Panc1 (cell line): ENCODE measurements at regions not wholly inside any gene's neighbourhood (a gene's known extent, or its start where the extent isn't known, plus 50 kb on each side); places are given as distances from the start of the nearest gene placed in this dataset.

ENCODE experiments used
- ATAC-seq: fragments of 200-7000 bp; cut with Tn5 transposase; 2 replicates; pipeline ENCODE4 v1.9.1; 2020; ENCODE audit warnings: mild to moderate bottlenecking, moderate library complexity
- BruUV-seq: library from RNA; stranded (reverse); fragments of 400-500 nt; replicated peaks from 2 replicates; lab custom pipeline; 2021; lab: Mats Ljungman, UMichigan
- CTCF ChIA-PET: fragments of 300-600 bp; sonication (Branson Sonifier 250); formaldehyde crosslinking; loops from one replicate; lab custom pipeline; 2022; ENCODE audit warnings: antibody characterized with exemption; lab: Charles Lee
- POLR2A ChIA-PET: fragments of 300-600 bp; sonication (Branson Sonifier 250); formaldehyde crosslinking; loops from one replicate; lab custom pipeline; 2022; ENCODE audit warnings: antibody characterized with exemption; lab: Charles Lee
- DNase-seq: peaks from one replicate; pipeline ENCODE4 v3.0.0-alpha.2; 2010; ENCODE audit warnings: low read depth, low spot score
- H3K27ac ChIP-seq: 2 replicates; pipeline ENCODE4 v1.5.1; 2011; ENCODE audit warnings: mild to moderate bottlenecking, low read length, inconsistent platforms
- H3K27me3 ChIP-seq: fragments of 200-500 bp; sonication (Bioruptor generic); 2 replicates; pipeline ENCODE4 v1.6.0; 2014; ENCODE audit warnings: low read length, inconsistent platforms; ENCODE audit not compliant: control insufficient read depth, insufficient read depth
- H3K36me3 ChIP-seq: fragments of 200-500 bp; sonication (Bioruptor generic); 2 replicates; pipeline ENCODE4 v1.5.1; 2014; ENCODE audit warnings: inconsistent platforms, mild to moderate bottlenecking, low read length, moderate library complexity; ENCODE audit not compliant: control insufficient read depth, insufficient read depth
- H3K4me1 ChIP-seq: 2 replicates; pipeline ENCODE4 v1.5.1; 2011; ENCODE audit warnings: inconsistent platforms, mild to moderate bottlenecking, low read length, moderate library complexity; ENCODE audit not compliant: control insufficient read depth, insufficient read depth
- H3K4me3 ChIP-seq, 2 experiments: 2 replicates each; pipeline ENCODE4 v1.5.1; 2011 to 2012; ENCODE audit warnings: low read depth in 2 of 2, low read length in 2 of 2, mild to moderate bottlenecking in 2 of 2, inconsistent platforms in 1 of 2, moderate library complexity in 1 of 2
- H3K9me3 ChIP-seq: fragments of 200-500 bp; sonication (Bioruptor generic); 2 replicates; pipeline ENCODE4 v1.5.1; 2014; ENCODE audit warnings: low read depth, mild to moderate bottlenecking, inconsistent platforms, low read length, moderate library complexity; ENCODE audit not compliant: control insufficient read depth, insufficient read depth
- CTCF ChIP-seq: fragments of 450-650 bp; IDR thresholded peaks from 2 replicates; pipeline ENCODE4 v1.5.1; 2017; ENCODE audit warnings: mild to moderate bottlenecking
- POLR2AphosphoS5 ChIP-seq: IDR thresholded peaks from 2 replicates; pipeline ENCODE4 v1.6.1; 2012; ENCODE audit warnings: mild to moderate bottlenecking, low read depth, low read length, moderate library complexity
- REST ChIP-seq, 2 experiments: IDR thresholded peaks; 2 replicates each; pipeline ENCODE4 v1.6.1; 2011 to 2012; ENCODE audit warnings: low read depth in 2 of 2, control low read depth in 1 of 2, low read length in 1 of 2, mild to moderate bottlenecking in 1 of 2, moderate library complexity in 1 of 2; ENCODE audit not compliant: insufficient read depth in 1 of 2
- SIN3A ChIP-seq: IDR thresholded peaks from 2 replicates; pipeline ENCODE4 v1.6.1; 2012; ENCODE audit warnings: low read depth, mild to moderate bottlenecking, low read length, moderate library complexity, borderline replicate concordance; ENCODE audit not compliant: insufficient read depth
- TCF7L2 ChIP-seq: IDR thresholded peaks from 2 replicates; pipeline ENCODE4 v1.6.1; 2011; ENCODE audit warnings: mild to moderate bottlenecking, low read depth, low read length, inconsistent platforms
- in situ Hi-C: cut with HindIII; loops from 2 replicates; pipeline ENCODE4 v1.10.0; 2016; ENCODE audit warnings: low sequenced_read_pairs, low pct_unique_long_range_greater_than_20kb
- intact Hi-C: fragments of 100-400 bp; cut with micrococcal nuclease; formaldehyde crosslinking; loops from one replicate; pipeline ENCODE4 v1.10.0; 2022; ENCODE audit not compliant: unreplicated experiment

GRCh38 chr1:30650038-30650967 lies 73.1 kb downstream of the MATN1 start:
- no peak for TF ChIP-seq POLR2AphosphoS5
- TF ChIP-seq CTCF = no peak
- no peak for TF ChIP-seq SIN3A
- TF ChIP-seq REST (IDR thresholded peaks at IDR 0.05; ENCODE audit: insufficient read depth in 1 of 2, low read depth in 2 of 2, low read length in 1 of 2) = no peak
- TF ChIP-seq TCF7L2 = no peak
- H3K9me3 ChIP-seq = no peaks in the 10 kb centered on the region
- H3K27me3 ChIP-seq = no peaks in the 10 kb centered on the region
- CTCF ChIA-PET = no interaction called here
- ATAC-seq (peak; percentile 55; the same call in 1 of the 2 replicates), DNase-seq (no peak)
- no peaks in the 10 kb centered on the region for H3K36me3 ChIP-seq
- intact Hi-C loops = no loop called here
- no peak overlapping the region for H3K27ac ChIP-seq
- POLR2A ChIA-PET = no interaction called here
- peaks cover 4% of the 10 kb centered on the region; the same call in 1 of the 2 replicates for H3K4me1 ChIP-seq
- BruUV-seq = no TSS peak
- in situ Hi-C loops = no loop called here
- H3K4me3 ChIP-seq = no peak overlapping the region

DNA sequence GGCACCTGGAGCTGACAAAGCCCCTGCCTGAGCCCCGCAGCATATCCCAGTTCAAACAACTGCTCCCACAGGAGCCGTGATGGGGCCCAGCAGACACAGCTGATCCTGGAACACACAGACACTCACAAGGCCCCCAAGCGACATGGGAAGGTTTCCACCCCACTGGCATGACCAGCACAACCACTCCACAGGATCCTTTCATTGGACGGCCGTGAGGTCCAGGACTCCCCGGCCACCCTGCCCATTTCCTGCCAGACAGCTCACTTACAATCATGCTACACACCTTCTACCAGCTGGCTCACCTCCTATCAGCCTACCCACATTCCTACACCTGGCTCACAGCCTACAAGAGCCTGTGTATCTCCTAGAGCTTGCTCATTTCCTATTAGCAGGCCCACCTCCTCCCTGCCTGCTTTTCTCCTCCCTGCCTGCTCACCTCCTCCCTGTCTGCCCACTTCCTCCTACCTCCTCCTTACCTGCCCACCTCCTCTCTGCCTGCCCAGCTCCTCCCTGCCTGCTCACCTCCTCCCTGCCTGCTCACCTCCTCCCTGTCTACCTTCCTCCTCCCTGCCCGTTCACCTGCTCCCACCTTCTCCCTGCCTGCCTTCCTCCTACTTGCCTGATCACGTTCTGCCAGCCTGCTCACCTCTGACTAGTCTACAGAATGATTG lies 73.9 kb downstream of the MATN1 start:
- TF ChIP-seq POLR2AphosphoS5 (no peak), REST (IDR thresholded peaks at IDR 0.05; ENCODE audit: insufficient read depth in 1 of 2, low read depth in 2 of 2, low read length in 1 of 2) (no peak)
- Histone ChIP-seq H3K4me1 (peaks cover 4% of the 10 kb centered on the region; the same call in 1 of the 2 replicates), H3K27ac (no peak overlapping the region), H3K4me3 (no peak overlapping the region), H3K36me3 (no peaks in the 10 kb centered on the region), H3K27me3 (no peaks in the 10 kb centered on the region), H3K9me3 (no peaks in the 10 kb centered on the region)
- intact Hi-C loops = no loop called here
- no TSS peak for BruUV-seq
- in situ Hi-C loops = no loop called here
- POLR2A ChIA-PET = no interaction called here
- DNase-seq (no peak), ATAC-seq (no peak)
- CTCF ChIA-PET = no interaction called here
